Esophagus muscularis mucosa (tissue), 3 donors: ENCODE measurements at regions not wholly inside any gene's neighbourhood (a gene's known extent, or its start where the extent isn't known, plus 50 kb on each side); places are given as distances from the start of the nearest gene placed in this dataset.

Experiments used
- POLR2A ChIP-seq: fragments of 450-650 bp; IDR thresholded peaks from one replicate; pipeline ENCODE4 v1.6.1; 2017; ENCODE audit warnings: antibody characterized with exemption, moderate library complexity, mild to moderate bottlenecking, low read depth
- POLR2AphosphoS5 ChIP-seq, 2 donors: sonication (generic); formaldehyde crosslinking; IDR thresholded peaks; one replicate each; pipeline ENCODE4 v1.6.1; 2017; ENCODE audit warnings: antibody characterized with exemption in 2 of 2
- TF ChIP-seq, protein P1 (sequence below), 3 experiments: fragments of 200-600 bp in 2 of 3; fragments of 450-650 bp in 1 of 3; sonication (generic) in 2 of 3; IDR thresholded peaks; one replicate each; pipeline ENCODE4 v1.5.1; 2017 to 2019; ENCODE audit warnings: antibody characterized with exemption in 3 of 3, mild to moderate bottlenecking in 2 of 3, moderate library complexity in 1 of 3

DNA sequence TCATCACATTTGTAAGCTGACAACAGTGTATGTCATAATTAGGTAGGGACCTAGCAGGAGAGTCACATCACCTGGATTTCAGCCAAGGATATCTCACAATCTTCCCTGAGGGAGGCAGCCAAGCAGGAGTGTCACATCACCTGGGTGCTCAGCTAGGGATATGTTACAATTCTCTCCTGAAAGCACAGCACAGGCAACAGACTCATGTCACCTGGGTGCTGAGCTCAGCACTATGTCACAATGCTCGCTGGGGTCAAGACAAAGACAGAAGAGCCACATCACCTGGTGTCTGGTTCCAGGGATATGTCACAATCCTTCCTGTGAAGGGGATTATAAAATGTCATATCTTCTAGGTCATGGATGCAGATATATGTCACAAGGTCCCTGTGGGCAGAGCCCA, 123.7 kb downstream of the ZNF675 start:
- TF ChIP-seq, protein P1, sequence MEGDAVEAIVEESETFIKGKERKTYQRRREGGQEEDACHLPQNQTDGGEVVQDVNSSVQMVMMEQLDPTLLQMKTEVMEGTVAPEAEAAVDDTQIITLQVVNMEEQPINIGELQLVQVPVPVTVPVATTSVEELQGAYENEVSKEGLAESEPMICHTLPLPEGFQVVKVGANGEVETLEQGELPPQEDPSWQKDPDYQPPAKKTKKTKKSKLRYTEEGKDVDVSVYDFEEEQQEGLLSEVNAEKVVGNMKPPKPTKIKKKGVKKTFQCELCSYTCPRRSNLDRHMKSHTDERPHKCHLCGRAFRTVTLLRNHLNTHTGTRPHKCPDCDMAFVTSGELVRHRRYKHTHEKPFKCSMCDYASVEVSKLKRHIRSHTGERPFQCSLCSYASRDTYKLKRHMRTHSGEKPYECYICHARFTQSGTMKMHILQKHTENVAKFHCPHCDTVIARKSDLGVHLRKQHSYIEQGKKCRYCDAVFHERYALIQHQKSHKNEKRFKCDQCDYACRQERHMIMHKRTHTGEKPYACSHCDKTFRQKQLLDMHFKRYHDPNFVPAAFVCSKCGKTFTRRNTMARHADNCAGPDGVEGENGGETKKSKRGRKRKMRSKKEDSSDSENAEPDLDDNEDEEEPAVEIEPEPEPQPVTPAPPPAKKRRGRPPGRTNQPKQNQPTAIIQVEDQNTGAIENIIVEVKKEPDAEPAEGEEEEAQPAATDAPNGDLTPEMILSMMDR (IDR thresholded peaks at IDR 0.05), result no peak
- TF ChIP-seq POLR2AphosphoS5 (IDR thresholded peaks at IDR 0.05), result no peak
- TF ChIP-seq POLR2A, result no peak
